Stimulated activated CD8-positive, alpha-beta memory T cell treated with anti-CD3 and anti-CD28 coated beads, Interleukin-2, amount 100 ng/mL, for 48 hours (primary cell): ENCODE measurements at regions not wholly inside any gene's neighbourhood (a gene's known extent, or its start where the extent isn't known, plus 50 kb on each side); places are given as distances from the start of the nearest gene placed in this dataset.
"Not testable (repeated sequence)": the region's sequence is repeated elsewhere in the genome, so short reads cannot be mapped to it uniquely, and the experiment has no call there.

Experiments
- DNase-seq, 2 donors: peaks; one replicate each; pipeline ENCODE4 v3.0.0-alpha.2; 2020; ENCODE audit warnings: low read depth in 2 of 2

DNA sequence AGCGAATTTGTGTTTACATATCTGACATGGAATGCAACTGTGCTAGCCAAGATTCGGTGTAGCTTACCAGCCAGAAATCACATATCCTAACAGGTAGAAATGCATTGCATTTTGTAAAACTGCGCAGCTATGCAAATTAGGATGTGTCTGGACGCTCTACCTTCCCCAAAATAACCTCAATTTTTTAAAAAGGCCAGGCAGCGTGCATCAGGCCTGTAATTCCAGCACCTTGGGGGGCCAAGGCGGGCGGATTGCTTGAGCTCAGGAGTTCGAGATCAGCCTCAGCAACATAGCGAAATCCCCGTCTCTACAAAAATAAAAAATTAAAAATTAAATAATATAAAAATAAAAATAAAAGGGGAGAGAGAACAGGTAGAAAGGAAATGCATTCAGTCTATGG is 305.0 kb downstream of the TYW1 start:
- DNase-seq = no peak

DNA sequence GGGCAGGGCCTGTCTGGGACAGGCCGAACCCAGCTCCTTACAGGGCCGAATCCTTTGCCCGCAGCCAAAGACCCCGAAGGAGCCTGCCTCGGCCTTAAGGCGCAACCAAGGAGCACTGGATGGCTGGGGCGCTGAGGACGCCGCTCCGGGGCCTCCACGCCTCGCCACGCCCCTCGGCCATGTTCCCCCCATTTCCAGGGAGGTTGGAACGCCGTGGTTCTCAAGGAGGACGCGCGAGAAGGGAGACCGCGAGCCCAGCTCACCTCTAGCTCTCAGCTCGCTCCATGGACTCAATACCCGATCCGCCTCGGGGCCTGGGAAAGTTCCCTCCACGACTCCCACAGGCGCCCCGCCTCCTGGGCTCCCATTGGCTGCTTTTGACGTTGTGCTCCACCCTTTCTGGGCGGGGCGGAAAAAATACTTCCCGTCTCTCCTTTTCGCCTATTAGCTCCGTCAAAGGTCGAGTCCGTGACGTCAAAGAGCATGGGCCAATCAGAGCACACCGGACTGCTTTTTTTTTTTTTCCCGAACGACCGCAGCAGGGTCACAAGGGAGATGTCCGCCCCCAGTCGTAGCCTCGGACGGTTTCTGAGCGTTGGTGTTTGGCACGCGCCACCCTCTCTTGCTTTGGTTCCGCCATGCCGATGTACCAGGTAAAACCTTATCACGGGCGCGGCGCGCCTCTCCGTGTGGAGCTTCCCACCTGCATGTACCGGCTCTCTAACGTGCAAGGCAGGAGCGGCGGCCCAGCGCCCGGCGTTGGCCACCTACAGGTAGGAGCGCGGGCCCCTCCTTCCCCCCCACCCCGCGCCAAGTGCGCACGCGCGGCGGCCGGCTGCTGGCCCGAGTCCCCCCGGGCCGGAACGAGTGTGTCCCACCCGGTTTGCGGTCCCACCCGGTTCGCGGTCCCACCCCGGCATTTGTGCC is 305.7 kb downstream of the TYW1 start:
- DNase-seq = peak; percentile 93 to 98

DNA sequence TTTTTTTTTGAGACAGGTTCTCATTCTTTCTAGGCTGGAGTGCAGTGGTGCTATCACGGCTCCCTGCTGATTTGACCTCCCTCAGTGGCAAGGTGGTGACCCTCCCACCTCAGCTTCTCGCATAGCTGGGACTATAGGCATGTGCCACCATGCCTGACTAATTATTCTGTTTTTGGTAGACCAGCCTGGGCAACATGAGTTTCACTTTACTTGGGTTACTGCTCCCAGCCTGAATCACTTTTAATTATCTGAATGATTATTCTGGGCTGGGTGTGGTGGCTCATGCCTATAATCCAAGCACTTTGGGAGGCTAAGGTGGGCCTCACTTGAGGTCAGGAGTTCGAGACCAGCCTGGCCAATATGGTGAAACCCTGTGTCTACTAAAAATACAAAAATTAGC is 308.2 kb downstream of the TYW1 start:
- not testable (repeated sequence) for DNase-seq

DNA sequence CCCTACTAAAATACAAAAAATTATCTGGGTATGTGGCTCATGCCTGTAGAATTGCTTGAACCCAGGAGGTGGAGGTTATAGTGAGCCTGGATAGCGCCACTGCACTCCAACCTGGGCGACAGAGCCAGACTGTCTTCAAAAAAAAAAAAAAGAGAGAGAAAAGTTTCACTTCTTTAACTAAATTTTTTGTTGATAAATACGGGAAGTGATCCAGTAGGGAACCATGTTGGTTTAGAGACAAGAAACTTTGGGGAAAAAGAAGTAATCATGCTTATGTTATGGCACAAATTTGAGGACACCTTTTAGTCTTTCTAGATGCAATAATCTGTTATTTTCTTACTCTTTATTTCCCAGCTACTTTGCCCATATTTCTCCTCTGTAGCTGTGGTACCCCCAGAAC is 309.7 kb downstream of the TYW1 start:
- no peak for DNase-seq

DNA sequence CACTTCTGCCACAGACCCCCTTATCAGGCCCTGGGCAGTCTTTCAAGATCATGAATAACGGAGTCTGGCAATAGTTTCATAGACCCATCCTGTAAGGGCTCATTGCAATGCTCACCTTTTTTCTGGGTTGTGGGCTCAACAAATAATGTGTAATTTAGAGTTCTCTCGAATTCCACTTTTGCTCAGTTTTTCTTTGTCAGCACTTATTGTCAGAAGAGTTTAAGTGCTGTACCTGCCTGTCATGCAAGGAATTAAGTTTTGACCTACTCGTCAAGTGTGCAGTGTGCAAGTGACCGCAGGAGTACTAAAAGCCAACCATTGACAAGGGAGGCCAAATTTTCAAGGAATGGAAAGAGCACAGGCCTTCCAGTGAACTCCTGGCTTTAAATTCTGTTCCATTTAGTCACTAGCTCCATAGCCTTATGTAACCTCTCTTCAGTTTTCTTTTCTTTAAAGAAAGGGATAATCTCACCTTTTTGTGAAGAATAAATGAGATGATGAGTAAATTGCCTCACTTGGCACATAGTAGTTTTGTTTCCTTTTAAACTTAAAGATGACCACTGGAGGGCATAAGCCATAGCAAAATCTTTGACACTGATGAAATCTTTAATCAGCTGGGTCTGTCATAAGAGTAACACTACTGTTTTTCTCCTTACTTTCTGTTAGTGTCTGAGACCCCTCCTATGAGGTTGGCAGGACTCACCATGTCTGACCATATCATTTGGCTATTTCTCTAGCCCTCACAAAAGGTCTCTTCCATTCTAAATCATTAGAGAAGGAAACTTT is 313.3 kb downstream of the TYW1 start:
- DNase-seq = no peak

DNA sequence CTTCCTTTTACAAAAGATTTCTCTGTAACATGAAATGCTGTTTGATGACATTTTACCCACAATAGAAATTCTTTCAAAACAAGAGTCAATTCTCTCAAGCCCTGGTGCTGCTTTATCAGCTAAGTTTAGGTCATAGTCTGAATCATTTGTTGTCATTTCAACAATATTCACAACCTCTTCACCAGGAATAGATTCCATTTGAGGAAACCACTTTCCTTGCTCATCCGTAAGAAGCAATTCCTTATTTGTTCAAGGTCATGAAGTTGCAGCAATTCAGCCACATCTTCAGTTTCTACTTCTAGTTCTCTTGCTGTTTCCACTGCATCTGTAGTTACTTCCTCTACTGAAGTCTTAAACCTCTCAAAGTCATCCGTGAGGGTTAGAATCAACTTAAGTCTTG is 315.3 kb downstream of the TYW1 start:
- no peak for DNase-seq

DNA sequence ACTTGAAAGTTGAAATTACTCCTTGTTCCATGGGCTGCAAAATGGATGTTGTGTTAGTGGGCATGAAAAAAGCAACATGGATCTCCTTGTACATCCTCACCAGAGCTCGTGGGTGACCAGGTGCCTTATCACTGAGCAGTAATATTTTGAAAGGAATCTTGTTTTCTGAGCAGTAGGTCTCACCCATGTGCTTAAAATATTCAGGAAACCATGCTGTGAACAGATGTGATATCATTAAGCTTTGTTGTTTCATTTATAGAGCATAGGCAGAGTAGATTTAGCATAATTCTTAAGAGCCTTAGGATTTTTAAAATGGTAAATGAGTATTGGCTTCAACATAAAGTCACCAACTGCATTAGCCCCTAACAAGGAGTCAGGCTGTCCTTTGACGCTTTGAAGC is 316.6 kb downstream of the TYW1 start:
- no peak for DNase-seq

DNA sequence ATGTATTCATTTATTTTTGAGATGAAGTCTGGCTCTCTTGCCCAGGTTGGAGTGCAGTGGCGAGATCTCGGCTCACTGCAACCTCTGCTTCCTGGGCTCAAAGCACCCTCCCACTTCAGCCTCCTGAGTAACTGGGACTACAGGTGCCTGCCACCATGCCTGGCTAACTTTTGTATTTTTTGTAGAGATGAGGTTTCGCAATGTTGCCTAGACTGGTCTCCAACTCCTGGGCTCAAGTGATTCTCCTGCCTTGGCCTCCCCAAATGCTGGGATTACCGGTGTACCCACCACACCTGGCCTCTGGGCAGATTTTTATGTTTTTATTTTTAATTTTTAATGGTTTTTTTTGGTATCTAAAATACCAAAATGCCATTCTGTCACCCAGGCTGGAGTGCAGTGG is 320.3 kb downstream of the TYW1 start:
- not testable (repeated sequence) for DNase-seq

DNA sequence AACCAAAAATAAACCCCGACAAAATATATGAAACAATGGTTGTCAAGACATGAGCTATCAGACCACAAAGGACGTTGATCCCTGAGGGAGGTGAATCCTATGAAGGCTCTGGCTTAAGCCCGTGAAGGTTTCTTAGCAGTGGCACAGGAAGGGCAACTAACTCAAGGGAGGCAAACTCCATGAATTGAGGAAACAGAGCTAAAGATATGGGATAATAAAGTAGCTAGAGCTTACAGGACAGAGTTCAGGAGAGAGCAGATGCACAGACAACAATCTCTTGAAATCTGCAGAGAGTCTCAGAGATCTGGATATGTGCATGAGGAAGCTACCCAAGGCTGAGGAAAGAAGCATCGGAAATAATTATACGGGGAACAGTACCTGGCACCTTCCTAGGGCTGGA is 331.6 kb downstream of the TYW1 start:
- DNase-seq = not testable (repeated sequence)

DNA sequence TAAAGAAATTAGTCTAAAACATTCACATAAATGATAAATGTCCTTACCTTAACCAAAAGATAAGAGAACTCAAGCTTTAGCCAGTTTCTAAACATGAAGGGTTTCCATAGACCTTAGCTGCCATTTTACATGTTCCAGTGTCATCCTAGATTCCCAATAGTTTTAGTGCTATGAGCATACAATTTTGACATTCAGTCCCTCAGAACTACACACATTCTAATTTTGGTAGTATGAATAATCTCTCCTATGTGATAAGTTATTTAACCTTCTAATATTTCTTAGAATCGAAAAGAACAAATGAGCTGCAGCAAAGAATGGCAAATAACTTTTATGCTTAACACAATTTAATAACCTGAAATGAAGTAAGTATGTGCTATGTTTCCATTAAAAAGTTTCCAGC is 338.5 kb downstream of the TYW1 start:
- not testable (repeated sequence) for DNase-seq

DNA sequence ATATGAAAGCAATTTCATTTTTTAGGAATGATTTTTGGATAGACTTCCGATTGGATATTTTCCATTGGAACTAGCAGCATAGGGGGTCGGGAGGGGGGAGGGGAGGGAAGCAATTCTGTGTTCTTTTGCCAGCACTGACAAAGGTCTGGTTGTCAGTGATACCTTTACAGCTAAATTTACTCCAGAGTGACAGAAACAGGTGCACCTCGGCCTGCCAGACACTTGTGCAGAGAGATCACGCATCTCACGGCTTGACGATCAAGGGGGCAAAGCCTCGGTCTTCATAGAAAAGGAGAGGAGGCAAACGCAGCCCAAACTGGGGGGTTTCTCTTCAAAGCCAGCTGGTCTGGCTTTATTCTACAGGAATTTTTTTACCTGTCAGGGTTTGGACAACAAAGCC is 339.0 kb downstream of the TYW1 start:
- DNase-seq = not testable (repeated sequence)

DNA sequence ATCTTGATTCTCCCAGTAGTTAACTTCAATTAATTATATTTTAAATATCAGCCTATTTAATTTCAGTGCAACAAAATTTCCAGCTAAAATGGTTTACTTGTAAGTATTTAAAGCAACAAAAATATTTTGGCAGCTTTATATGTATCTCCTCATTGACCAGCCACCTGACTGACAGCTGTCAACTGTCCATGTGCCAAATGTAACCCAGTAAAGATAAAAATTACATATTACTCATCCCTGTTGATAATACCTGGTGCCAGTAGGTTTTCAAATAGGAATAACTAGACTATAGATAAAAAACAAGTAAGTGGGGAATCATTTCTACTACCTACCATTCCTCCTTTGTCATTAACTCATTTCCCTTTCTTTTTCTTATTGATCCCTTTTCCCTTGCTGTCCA is 341.9 kb downstream of the TYW1 start:
- DNase-seq = not testable (repeated sequence)

DNA sequence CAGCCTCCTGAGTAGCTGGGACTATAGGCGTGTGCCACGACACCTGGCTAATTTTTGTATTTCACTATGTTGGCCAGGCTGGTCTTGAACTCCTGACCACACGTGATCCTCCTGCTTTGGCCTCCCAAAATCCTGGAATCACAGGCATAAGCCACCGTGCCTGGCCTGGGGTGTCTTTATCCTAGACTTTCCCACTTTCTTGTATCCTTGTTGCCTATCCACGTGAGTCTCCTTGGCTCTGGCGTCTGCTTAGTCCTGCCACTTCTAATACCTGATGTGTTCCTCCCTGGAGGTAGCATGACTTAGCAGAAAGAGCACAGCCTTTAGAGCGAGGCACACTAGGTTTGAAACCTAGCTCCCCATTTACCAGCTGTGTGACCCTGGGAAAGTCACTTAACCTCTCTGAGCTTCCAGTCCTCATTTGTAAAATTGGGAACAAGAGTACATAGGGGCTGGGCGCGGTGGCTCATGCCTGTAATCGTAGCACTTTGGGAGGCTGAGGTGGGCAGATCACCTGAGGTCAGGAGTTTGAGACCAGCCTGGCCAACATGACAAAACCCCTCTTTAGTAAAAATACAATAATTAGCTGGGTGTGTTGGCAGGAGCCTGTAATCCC is 344.6 kb downstream of the TYW1 start:
- no peak for DNase-seq

DNA sequence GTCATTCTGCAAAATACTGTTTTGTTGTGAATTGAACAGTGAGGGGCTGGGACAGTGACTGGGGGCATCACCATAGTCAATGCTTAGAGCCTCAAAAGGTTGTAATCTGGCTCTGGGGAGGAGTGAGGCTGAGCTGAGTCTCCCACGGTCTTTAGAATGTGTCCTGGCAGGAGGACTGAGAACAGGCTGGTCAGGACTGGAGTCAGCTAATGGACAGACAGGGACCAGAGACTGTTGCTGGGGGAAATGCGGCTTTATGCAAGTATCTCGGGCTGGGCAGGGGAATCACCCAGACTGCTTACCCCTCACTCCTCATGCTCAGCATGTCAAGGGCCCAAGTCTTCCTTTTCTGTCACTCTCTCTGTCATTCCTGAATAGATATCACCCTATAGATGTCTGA is 346.5 kb downstream of the TYW1 start:
- DNase-seq = no peak

DNA sequence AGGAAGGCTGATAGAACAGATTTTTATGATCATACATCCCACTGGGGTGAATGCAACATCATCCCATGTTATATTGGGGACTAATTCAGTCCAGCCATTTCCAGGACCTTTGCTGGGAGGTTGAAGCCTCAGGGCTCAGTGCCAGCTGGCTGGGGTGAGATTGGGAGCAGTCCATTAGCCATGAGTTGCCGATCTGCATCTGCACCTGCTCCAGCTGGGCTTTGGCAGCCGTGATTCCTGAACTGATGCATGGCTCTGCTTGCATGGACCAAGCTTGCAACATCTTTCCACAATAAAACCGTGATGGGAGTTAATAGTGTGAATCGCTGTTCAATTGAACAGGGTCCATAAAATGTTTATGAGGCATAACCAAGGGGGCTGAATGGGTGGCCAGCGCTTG is 346.9 kb downstream of the TYW1 start:
- DNase-seq = no peak

DNA sequence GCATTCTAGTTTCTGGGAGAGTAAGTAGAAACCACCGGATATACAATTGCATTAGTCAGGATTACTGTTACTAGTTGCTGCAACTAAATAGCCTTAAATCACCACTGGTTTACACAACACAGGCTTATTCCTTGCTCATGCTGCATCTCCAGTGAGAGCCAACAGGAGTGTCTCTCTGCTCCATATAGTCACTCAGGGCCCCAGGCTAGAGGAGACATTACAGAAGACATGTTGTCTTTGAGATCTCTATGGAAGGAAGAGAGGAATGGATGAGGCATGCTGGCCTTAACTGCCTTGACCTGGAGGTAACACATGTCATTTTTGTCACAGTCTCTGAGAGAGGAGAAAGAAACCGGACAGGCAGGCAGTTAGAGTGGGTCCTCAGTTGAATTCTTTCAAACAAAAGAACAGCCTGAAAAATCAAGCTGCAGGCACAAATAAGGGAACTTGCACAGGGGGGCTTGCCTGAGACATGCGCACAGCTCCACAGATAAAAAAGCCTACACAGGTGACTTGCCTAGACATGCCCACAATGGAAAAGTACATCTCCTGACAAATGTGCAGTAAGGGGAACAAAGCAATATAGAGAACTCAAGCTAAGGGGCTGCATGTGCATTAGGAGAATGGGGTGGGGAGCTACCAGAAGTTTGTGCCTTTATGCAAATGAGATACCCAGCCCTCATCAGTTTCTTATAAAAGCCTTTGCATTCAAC is 348.0 kb downstream of the TYW1 start:
- DNase-seq = no peak

DNA sequence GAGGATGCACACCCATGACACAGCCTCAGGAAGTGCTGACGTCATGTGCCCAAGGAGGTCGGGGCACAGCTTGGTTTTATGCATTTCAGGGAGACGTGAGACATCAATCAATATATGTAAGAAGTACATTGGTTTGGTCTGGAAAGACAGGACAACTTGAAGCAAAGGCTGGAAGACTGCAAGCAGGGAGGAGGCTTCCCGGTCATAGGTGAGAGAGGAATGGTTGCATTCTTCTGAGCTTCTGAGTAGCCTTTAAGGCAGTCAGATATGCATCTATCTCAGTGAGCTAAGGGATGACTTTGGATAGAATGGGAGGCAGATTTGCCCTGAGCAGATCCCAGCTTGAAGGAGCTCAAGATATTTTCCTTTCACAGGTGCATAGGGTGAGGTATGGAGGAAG is 349.5 kb downstream of the TYW1 start:
- DNase-seq = no peak

DNA sequence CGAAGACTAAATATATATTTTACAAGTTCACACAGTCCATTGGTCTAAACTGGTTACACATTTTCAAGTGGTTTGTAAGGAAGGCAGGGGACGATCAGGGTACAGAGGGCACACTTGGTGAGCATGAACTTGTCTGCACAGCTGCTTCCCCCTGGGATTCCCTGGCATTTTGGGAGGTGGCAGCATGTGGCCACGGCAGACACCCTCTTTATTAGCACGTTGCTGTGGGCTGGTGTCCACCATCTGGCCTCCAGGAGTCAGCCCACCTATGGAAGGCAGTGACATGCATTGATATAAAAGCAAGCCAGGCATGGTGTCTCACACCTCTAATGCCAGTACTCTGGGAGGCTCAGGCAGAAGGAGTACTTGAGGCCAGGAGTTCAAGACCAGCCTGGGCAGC is 350.2 kb downstream of the TYW1 start:
- no peak for DNase-seq

DNA sequence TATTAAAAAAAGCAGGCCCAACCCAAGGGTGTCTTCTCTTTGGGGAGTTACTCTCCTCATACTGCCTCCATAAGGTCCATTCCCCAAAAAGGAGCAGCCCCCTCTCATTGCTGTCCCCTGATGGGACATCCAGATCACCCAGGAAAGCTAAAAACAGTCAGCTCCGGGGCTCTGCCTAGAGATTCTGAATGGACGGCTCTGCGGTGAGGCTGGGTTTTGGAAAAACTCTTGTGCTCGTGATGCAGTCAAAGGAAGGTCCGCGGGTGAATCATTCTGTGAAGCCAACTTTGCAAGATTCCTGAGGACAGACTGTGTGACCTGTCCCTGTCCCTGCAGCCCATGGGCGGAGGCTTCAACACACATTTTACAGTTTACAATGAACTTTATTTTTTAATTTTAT is 351.5 kb downstream of the TYW1 start:
- DNase-seq = no peak

DNA sequence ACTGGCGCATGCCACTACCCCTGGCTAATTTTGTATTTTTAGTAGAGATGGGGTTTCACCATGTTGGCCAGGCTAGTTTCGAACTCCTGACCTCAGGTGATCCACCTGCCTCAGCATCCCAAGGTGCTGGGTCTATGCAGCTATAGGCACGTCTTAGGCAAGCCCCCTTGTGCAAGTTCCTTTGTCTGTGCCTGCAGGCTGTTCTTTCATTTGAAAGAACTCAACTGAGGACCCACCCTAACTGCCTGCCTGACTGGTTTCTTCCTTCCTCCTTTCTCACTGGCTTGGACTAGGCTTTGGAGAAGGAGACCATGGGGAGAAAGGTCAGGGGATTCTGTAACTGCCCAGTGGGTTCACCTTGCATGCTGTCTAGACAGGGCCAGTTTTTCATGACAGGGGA is 361.0 kb downstream of the TYW1 start:
- not testable (repeated sequence) for DNase-seq

DNA sequence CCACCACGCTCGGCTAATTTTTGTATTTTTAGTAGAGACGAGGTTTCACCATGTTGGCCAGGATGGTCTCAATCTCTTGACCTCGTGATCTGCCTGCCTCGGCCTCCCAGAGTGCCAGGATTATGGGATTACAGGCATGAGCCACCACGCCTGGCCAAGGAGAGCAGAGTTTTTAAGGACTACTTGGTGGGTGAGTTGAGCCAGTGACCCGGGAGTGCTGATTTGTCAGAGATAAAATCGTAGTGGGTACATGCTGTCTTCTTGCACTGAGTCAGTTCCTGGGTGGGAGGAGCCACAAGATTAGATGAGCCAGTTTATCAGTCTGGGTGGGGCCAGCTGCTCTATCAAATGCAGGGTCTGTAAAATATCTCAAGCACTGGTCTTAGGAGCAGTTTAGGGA is 361.7 kb downstream of the TYW1 start:
- DNase-seq = not testable (repeated sequence)

DNA sequence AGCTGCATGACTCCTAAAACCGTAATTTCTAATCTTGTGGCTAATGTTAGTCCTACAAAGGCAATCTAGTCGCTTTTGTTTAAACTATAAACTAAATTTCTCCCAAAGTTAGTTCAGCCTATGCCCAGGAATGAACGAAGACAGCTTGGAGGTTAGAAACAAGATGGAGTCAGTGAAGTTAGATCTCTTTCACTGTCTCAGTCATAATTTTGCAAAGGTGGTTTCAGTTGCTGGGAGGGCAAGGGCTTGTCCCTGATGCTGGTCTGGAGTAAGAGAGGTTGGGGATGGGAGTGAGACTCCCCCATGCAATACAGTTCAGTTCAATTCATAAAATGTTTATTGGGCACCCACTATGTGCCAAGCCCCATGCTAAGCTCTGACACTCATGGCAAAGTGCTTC is 362.1 kb downstream of the TYW1 start:
- DNase-seq = not testable (repeated sequence)
